Astrocyte (in vitro differentiated cells and primary cell): ENCODE measurements at regions not wholly inside any gene's neighbourhood (a gene's known extent, or its start where the extent isn't known, plus 50 kb on each side); places are given as distances from the start of the nearest gene placed in this dataset.

Experiments used
- EZH2 ChIP-seq: IDR thresholded peaks from 2 replicates; pipeline ENCODE4 v1.6.1; 2012; ENCODE audit warnings: mild to moderate bottlenecking, low read length, inconsistent platforms; ENCODE audit not compliant: insufficient read depth
- TF ChIP-seq, protein P1 (sequence below): IDR thresholded peaks from 2 replicates; pipeline ENCODE4 v1.5.1; 2011; ENCODE audit warnings: low read depth, mild to moderate bottlenecking, inconsistent platforms, low read length, moderate library complexity; ENCODE audit not compliant: insufficient read depth

DNA sequence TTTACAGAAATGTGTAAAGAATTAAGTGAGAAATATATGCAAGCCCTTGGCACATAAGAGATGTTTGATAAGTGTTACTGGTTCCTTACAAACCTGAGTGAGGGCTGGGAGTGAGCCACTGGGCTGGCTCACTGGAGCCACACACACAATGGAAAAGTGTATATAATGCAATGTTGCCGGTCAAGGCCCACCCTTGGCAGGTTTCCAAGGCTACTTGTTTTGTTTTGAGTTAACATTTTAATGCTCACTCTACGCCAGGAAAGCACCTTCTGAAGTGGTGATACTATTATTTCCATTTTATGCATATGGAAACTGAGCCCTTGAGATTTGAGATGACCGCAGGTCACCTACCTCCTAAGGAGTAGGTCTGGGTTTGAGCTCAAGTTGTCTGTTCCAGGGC is 71.8 kb upstream of the FHIT start:
- TF ChIP-seq, protein P1, sequence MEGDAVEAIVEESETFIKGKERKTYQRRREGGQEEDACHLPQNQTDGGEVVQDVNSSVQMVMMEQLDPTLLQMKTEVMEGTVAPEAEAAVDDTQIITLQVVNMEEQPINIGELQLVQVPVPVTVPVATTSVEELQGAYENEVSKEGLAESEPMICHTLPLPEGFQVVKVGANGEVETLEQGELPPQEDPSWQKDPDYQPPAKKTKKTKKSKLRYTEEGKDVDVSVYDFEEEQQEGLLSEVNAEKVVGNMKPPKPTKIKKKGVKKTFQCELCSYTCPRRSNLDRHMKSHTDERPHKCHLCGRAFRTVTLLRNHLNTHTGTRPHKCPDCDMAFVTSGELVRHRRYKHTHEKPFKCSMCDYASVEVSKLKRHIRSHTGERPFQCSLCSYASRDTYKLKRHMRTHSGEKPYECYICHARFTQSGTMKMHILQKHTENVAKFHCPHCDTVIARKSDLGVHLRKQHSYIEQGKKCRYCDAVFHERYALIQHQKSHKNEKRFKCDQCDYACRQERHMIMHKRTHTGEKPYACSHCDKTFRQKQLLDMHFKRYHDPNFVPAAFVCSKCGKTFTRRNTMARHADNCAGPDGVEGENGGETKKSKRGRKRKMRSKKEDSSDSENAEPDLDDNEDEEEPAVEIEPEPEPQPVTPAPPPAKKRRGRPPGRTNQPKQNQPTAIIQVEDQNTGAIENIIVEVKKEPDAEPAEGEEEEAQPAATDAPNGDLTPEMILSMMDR: no peak
- TF ChIP-seq EZH2: no peak
